Thymus (tissue), 11 donors: ENCODE measurements at regions not wholly inside any gene's neighbourhood (a gene's known extent, or its start where the extent isn't known, plus 50 kb on each side); places are given as distances from the start of the nearest gene placed in this dataset.

ENCODE experiments used
- DNase-seq, 9 donors: peaks; one replicate each; pipeline ENCODE4 v3.0.0-alpha.2; 2013; ENCODE audit warnings: low spot score in 9 of 9, low read depth in 6 of 9, missing footprints in 1 of 9
- H3K27ac ChIP-seq, 2 donors: one replicate each; pipeline ENCODE4 v1.5.1; 2013; ENCODE audit warnings: control low read depth in 1 of 2, low read depth in 1 of 2, low read length in 1 of 2, mild to moderate bottlenecking in 1 of 2, moderate library complexity in 1 of 2
- H3K27me3 ChIP-seq, 2 donors: one replicate each; pipeline ENCODE4 v1.5.1; 2013; ENCODE audit warnings: low read length in 1 of 2; ENCODE audit not compliant: control insufficient read depth in 2 of 2, insufficient read depth in 1 of 2
- H3K36me3 ChIP-seq, 2 donors: one replicate each; pipeline ENCODE4 v1.5.1; 2013; ENCODE audit warnings: low read length in 1 of 2, mild to moderate bottlenecking in 1 of 2, moderate library complexity in 1 of 2; ENCODE audit not compliant: control insufficient read depth in 2 of 2, insufficient read depth in 2 of 2
- H3K4me1 ChIP-seq, 2 donors: one replicate each; pipeline ENCODE4 v1.5.1; 2013; ENCODE audit warnings: low read length in 2 of 2; ENCODE audit not compliant: control insufficient read depth in 2 of 2, insufficient read depth in 2 of 2
- H3K4me3 ChIP-seq, 2 donors: one replicate each; pipeline ENCODE4 v1.5.1; 2013; ENCODE audit warnings: low read length in 2 of 2, control low read depth in 1 of 2, mild to moderate bottlenecking in 1 of 2
- H3K9me3 ChIP-seq, 2 donors: one replicate each; pipeline ENCODE4 v1.5.1; 2013; ENCODE audit warnings: low read length in 1 of 2, mild to moderate bottlenecking in 1 of 2; ENCODE audit not compliant: control insufficient read depth in 2 of 2, insufficient read depth in 1 of 2
- WGBS: extraction: QIAGEN DNeasy Blood & Tissue Kit; methylation state at CpG from one replicate; pipeline ENCODE4 v1.1.7; 2013; 5-methylcytosine and 5-hydroxymethylcytosine counted together
- donor health status: healthy.

DNA sequence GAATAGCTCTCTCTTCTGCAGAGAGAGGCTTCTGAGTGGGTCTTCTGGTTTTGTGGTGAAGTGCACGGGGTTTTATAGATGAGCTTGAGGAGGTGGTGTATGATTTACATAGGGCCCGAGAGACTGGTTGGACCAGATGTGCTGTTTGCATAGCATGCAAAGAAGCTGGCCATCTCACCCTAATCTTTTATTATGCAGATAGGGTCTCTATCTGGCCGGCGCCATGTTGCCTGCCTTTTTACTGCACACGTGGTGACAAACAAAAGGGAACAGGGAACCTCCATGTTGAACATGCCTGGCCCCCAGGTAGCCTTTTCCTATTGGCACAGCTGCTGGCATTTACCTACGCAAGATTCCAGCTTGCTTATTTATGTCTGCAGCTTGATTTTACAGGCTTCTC is 473.3 kb upstream of the FAM47C start:
- Histone ChIP-seq H3K36me3 (no peaks in the 10 kb centered on the region), H3K4me1 (no peaks in the 10 kb centered on the region), H3K9me3 (no peaks in the 10 kb centered on the region), H3K27ac (no peak overlapping the region), H3K4me3 (no peak overlapping the region), H3K27me3 (no peaks in the 10 kb centered on the region)
- no peak for DNase-seq
- 90% methylated on average over 6 of the region's 6 CpGs for WGBS

DNA sequence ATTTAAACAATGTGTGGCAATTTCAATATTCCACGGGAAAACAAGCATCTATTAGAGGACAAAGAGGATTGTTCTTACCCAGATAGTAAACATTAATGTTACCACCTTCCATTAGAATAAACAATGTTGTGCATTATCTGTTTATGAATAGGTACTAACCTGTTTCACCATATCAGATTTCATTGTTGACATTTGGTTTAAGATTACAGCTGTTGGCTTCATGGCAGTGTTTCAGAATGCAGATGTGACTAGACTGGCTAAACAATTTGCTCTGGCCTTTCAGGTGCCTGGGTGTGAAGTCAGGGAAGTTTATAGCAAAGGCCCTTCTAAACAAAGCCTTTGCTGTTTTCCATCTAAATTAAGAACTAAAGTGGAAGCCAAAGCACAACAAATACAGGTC is 464.7 kb upstream of the FAM47C start:
- WGBS, result 62% methylated on average over 1 of the region's 1 CpG
- no peaks in the 10 kb centered on the region for H3K4me1 ChIP-seq
- no peak for DNase-seq
- H3K9me3 ChIP-seq, result no peaks in the 10 kb centered on the region
- H3K4me3 ChIP-seq, result no peak overlapping the region
- no peaks in the 10 kb centered on the region for H3K27me3 ChIP-seq
- no peak overlapping the region for H3K27ac ChIP-seq
- no peaks in the 10 kb centered on the region for H3K36me3 ChIP-seq

DNA sequence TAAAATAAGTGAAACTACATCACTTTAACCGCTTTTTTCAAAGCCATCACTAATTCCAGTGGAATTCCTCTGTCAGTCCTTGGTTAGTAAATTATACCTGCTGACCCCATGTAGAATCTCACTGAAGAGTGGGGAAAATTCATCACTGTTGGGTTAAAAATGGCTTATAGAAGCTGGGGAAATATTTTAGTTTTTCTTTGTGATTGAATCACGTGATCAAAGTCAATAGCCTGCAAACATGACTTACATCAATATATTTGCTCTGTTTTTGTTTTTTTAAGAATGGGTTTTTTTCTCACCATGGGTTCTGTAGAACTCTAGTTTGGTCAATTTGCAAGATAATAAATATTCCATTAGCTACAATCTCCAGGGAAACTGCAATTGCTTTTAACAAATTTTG is 445.2 kb upstream of the FAM47C start:
- Histone ChIP-seq H3K9me3 (no peaks in the 10 kb centered on the region), H3K36me3 (no peaks in the 10 kb centered on the region), H3K4me3 (no peak overlapping the region), H3K4me1 (no peaks in the 10 kb centered on the region), H3K27ac (no peak overlapping the region), H3K27me3 (no peaks in the 10 kb centered on the region)
- DNase-seq, result no peak
- WGBS, result 83% methylated on average over 2 of the region's 2 CpGs

DNA sequence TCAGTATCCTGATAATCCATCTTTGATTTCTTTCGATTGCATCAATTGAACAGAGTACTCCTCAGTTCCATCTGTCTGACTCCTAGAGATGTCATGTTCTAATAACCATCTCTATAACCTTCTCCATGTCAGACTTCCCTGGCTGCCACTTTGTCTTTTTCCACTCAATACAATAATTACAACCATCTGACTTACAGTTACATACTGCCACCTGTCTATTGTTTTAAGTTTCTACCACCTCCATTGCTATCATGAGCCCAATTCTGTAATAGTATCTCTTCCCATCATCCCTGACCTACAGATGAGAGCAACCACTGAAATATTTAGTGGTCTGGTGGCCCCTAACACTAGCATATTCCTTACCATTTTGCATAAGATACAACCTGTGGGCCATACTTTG is 439.2 kb upstream of the FAM47C start:
- Histone ChIP-seq H3K27ac (no peak overlapping the region), H3K36me3 (no peaks in the 10 kb centered on the region), H3K4me1 (no peaks in the 10 kb centered on the region), H3K9me3 (no peaks in the 10 kb centered on the region), H3K27me3 (no peaks in the 10 kb centered on the region), H3K4me3 (no peak overlapping the region)
- 94% methylated on average over 1 of the region's 1 CpG for WGBS
- no peak for DNase-seq

DNA sequence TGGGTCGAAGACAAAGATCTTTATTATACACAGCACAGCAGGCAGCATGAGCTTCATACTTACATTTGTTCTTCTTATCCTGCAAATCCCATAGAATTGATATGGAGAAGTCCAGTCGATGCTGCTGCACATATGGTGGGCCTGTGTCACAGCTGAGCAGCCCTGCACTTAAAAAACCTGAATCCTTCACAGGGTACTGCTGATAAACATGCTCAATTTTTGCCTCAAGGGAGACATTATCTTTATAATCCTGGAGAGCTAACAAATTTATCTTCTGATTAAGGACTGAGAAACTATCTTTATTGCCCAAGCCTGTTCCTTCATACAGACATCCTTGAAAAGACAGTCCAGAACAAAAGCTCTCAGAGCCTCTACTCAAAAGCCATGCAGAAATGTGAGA is 434.4 kb upstream of the FAM47C start:
- DNase-seq, result no peak
- 80% methylated on average over 2 of the region's 2 CpGs for WGBS
- H3K27me3 ChIP-seq, result no peaks in the 10 kb centered on the region

DNA sequence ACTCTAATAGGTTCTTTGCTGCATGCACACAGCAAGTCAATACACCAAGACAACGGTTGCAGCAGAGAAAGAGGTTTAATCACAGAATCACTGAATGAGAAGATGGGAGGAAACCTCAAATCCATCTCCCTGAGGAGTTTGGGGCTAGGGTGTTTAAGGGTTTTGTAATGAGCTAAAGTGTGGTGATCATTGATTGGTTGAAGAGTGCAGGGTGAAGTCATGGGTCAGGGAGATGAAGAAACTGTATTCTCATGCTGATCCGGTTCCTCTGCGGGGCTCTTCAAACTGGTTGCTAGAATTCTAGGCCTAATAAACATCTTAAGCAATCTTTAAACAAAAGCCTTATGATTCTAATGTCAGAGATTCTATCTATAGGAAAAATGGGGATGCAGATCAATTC is 432.5 kb upstream of the FAM47C start:
- Histone ChIP-seq H3K4me3 (no peak overlapping the region), H3K27ac (no peak overlapping the region), H3K27me3 (no peaks in the 10 kb centered on the region), H3K4me1 (no peaks in the 10 kb centered on the region), H3K9me3 (no peaks in the 10 kb centered on the region), H3K36me3 (no peaks in the 10 kb centered on the region)
- DNase-seq, result no peak
- WGBS, result 81% methylated on average over 3 of the region's 3 CpGs

More for the DNA sequence above, 434.4 kb upstream of the FAM47C start:
- no peaks in the 10 kb centered on the region for H3K9me3 ChIP-seq
- H3K4me3 ChIP-seq, result no peak overlapping the region
- no peak overlapping the region for H3K27ac ChIP-seq
- H3K36me3 ChIP-seq, result no peaks in the 10 kb centered on the region
- no peaks in the 10 kb centered on the region for H3K4me1 ChIP-seq

DNA sequence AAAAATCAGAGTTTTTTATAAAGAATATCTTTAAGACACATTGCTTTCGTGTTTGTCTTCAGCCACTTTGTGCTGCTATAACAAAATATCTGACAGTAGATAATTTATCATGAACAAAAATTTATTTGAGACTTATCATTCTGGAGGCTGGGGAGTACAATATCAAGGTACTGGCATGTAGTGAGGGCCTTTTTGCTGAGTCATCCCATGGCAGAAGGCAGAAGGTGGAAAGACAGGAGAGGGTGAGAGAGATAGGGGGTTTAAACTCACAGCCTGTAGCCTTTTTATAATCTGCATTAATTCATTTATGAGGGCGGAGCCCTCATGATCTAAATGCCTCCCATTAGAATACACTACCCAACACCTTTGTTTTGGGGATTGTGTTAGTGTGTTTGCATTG is 431.2 kb upstream of the FAM47C start:
- H3K4me1 ChIP-seq, result no peaks in the 10 kb centered on the region
- no peaks in the 10 kb centered on the region for H3K9me3 ChIP-seq
- H3K36me3 ChIP-seq, result no peaks in the 10 kb centered on the region
- no peak overlapping the region for H3K4me3 ChIP-seq
- H3K27me3 ChIP-seq, result no peaks in the 10 kb centered on the region
- WGBS, result 93% methylated on average over 2 of the region's 2 CpGs
- DNase-seq, result no peak
- H3K27ac ChIP-seq, result no peak overlapping the region

DNA sequence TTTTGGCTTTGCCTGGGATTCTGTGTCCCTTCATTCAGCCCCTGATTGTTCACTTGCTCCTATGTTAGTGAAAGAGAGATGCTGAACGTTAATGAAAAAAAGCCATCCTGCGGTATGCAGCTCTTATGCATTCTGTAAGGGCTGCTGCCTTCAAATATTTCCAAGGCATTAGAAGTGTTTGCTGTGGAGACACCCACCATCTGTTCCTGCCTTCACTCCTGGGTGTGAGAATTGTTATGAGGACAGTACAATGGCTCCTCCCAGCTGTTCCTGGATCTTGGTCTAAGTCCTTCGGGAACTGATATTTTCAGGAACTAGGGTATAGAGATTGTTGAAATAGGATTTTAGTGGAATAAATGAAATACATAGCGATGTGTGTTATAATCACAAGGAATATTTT is 427.1 kb upstream of the FAM47C start:
- H3K36me3 ChIP-seq, result no peaks in the 10 kb centered on the region
- DNase-seq, result no peak
- no peaks in the 10 kb centered on the region for H3K27me3 ChIP-seq
- no peak overlapping the region for H3K27ac ChIP-seq
- H3K4me3 ChIP-seq, result no peak overlapping the region
- no peaks in the 10 kb centered on the region for H3K4me1 ChIP-seq
- H3K9me3 ChIP-seq, result no peaks in the 10 kb centered on the region
- WGBS, result 90% methylated on average over 4 of the region's 4 CpGs

DNA sequence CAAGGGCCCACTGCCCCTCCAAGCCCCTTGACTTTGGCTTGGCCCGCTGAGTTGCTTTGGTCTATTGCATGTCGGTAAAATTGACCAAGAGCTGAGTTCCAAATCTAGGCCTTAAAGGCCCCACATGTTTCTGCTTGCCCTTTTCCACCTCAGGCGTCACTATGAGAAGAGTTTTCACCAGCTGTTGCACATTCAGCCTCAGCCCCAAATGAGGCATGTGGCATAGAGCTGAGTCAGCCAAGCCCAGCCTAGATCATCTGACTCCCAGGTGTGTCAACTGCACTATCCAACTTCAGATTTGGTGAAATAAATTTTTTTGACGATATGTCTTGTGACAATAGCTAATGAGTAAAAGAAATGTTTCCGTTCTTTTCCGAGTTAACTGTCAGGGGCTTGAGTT is 424.5 kb upstream of the FAM47C start:
- DNase-seq, result no peak
- Histone ChIP-seq H3K27me3 (no peaks in the 10 kb centered on the region), H3K9me3 (no peaks in the 10 kb centered on the region), H3K4me1 (no peaks in the 10 kb centered on the region), H3K36me3 (no peaks in the 10 kb centered on the region), H3K4me3 (no peak overlapping the region), H3K27ac (no peak overlapping the region)
- 97% methylated on average over 6 of the region's 6 CpGs for WGBS
